Ishikawa (cell line): ENCODE measurements at regions not wholly inside any gene's neighbourhood (a gene's known extent, or its start where the extent isn't known, plus 50 kb on each side); places are given as distances from the start of the nearest gene placed in this dataset.

Source experiments
- CEBPB ChIP-seq: IDR thresholded peaks from 2 replicates; pipeline ENCODE4 v1.6.1; 2012
- CREB1 ChIP-seq: IDR thresholded peaks from 2 replicates; pipeline ENCODE4 v1.6.1; 2012; ENCODE audit warnings: low read depth
- EGR1 ChIP-seq: IDR thresholded peaks from 2 replicates; pipeline ENCODE4 v1.6.1; 2012
- EP300 ChIP-seq: IDR thresholded peaks from 2 replicates; pipeline ENCODE4 v1.6.1; 2012; ENCODE audit warnings: borderline replicate concordance
- FOXM1 ChIP-seq: IDR thresholded peaks from 2 replicates; pipeline ENCODE4 v1.6.1; 2012; ENCODE audit warnings: low read depth, borderline replicate concordance
- MAX ChIP-seq: IDR thresholded peaks from 2 replicates; pipeline ENCODE4 v1.6.1; 2012
- NFIC ChIP-seq: IDR thresholded peaks from 2 replicates; pipeline ENCODE4 v1.6.1; 2012
- RAD21 ChIP-seq: IDR thresholded peaks from 2 replicates; pipeline ENCODE4 v1.6.1; 2012; ENCODE audit warnings: low read depth
- REST ChIP-seq: IDR thresholded peaks from 2 replicates; pipeline ENCODE4 v1.6.1; 2012; ENCODE audit warnings: low read depth, mild to moderate bottlenecking
- TAF1 ChIP-seq: IDR thresholded peaks from 2 replicates; pipeline ENCODE4 v1.6.1; 2012; ENCODE audit warnings: low read depth, mild to moderate bottlenecking
- TCF12 ChIP-seq: IDR thresholded peaks from 2 replicates; pipeline ENCODE4 v1.6.1; 2012; ENCODE audit warnings: low read depth
- TEAD4 ChIP-seq: IDR thresholded peaks from 2 replicates; pipeline ENCODE4 v1.6.1; 2012
- USF1 ChIP-seq: IDR thresholded peaks from 2 replicates; pipeline ENCODE4 v1.6.1; 2012
- YY1 ChIP-seq: IDR thresholded peaks from 2 replicates; pipeline ENCODE4 v1.6.1; 2012; ENCODE audit warnings: low read depth
- ZBTB7A ChIP-seq: IDR thresholded peaks from 2 replicates; pipeline ENCODE4 v1.6.1; 2012; ENCODE audit warnings: low read depth

- no peak for TF ChIP-seq FOXM1
- no peak for TF ChIP-seq ZBTB7A
- TF ChIP-seq MAX, result no peak
- no peak for TF ChIP-seq YY1
- no peak for TF ChIP-seq CREB1
- TF ChIP-seq EP300, result no peak
- TF ChIP-seq RAD21, result no peak
- TF ChIP-seq TAF1, result no peak
- TF ChIP-seq EGR1, result no peak
- no peak for TF ChIP-seq NFIC
- TF ChIP-seq TCF12, result no peak
- no peak for TF ChIP-seq CEBPB
- no peak for TF ChIP-seq REST
- no peak for TF ChIP-seq USF1
- no peak for TF ChIP-seq TEAD4
Measured at GRCh38 chr1:17941431-17942189, 166.0 kb upstream of the IGSF21 start.

GRCh38 chr1:17943506-17943905 is 164.1 kb upstream of the IGSF21 start:
- no peak for TF ChIP-seq TAF1
- TF ChIP-seq CREB1, result no peak
- no peak for TF ChIP-seq YY1
- TF ChIP-seq EGR1, result no peak
- TF ChIP-seq FOXM1, result no peak
- no peak for TF ChIP-seq MAX
- no peak for TF ChIP-seq EP300
- TF ChIP-seq RAD21, result no peak
- no peak for TF ChIP-seq TCF12
- TF ChIP-seq TEAD4, result no peak
- TF ChIP-seq NFIC, result no peak
- TF ChIP-seq USF1, result no peak
- TF ChIP-seq REST, result no peak
- no peak for TF ChIP-seq ZBTB7A
- TF ChIP-seq CEBPB, result no peak

GRCh38 chr1:17944646-17945045 is 163.0 kb upstream of the IGSF21 start:
- TF ChIP-seq TCF12 (no peak), MAX (no peak), EP300 (no peak), CREB1 (no peak), TEAD4 (no peak), NFIC (no peak), ZBTB7A (no peak), YY1 (no peak), REST (no peak), CEBPB (no peak), FOXM1 (no peak)

- no peak for TF ChIP-seq USF1
- no peak for TF ChIP-seq RAD21
- TF ChIP-seq TCF12, result no peak
- no peak for TF ChIP-seq TEAD4
Measured at GRCh38 chr1:17946434-17946833, 161.2 kb upstream of the IGSF21 start.
